ENCODE measurements at regions not wholly inside any gene's neighbourhood (a gene's known extent, or its start where the extent isn't known, plus 50 kb on each side); places are given as distances from the start of the nearest gene placed in this dataset.

- TF ChIP-seq CTCF (IDR thresholded peaks at IDR 0.05; ENCODE audit: borderline replicate concordance, extremely low read depth, low read length, poor library complexity, severe bottlenecking) (no peak), EZH2 (IDR thresholded peaks at IDR 0.05; ENCODE audit: borderline replicate concordance, low read depth, low read length, severe bottlenecking) (no peak)
Observed at GRCh38 chr3:106366352-106366751, 497.5 kb upstream of the CBLB start.
